NB4 (cell line): ENCODE measurements at regions not wholly inside any gene's neighbourhood (a gene's known extent, or its start where the extent isn't known, plus 50 kb on each side); places are given as distances from the start of the nearest gene placed in this dataset.
"Not testable (repeated sequence)": the region's sequence is repeated elsewhere in the genome, so short reads cannot be mapped to it uniquely, and the experiment has no call there.

Source experiments
- DNase-seq: peaks from one replicate; pipeline ENCODE4 v3.0.0; 2010; ENCODE audit warnings: low read depth
- H3K4me3 ChIP-seq: one replicate; pipeline ENCODE4 v1.5.1; 2011; ENCODE audit warnings: mild to moderate bottlenecking, low read depth, low read length, moderate library complexity
- MYC ChIP-seq: IDR thresholded peaks from 2 replicates; pipeline ENCODE4 v1.6.1; 2011; ENCODE audit warnings: low read depth, low read length
- POLR2A ChIP-seq: IDR thresholded peaks from 2 replicates; pipeline ENCODE4 v1.6.1; 2011; ENCODE audit warnings: mild to moderate bottlenecking; ENCODE audit not compliant: insufficient read length; ENCODE audit errors: extremely low read depth
- TF ChIP-seq, protein P1 (sequence below): IDR thresholded peaks from 2 replicates; pipeline ENCODE4 v1.6.1; 2011; ENCODE audit warnings: low read depth, low read length
- TF ChIP-seq, protein P2 (sequence below): IDR thresholded peaks from one replicate; pipeline ENCODE4 v1.5.1; 2012; ENCODE audit warnings: low read depth, low read length

DNA sequence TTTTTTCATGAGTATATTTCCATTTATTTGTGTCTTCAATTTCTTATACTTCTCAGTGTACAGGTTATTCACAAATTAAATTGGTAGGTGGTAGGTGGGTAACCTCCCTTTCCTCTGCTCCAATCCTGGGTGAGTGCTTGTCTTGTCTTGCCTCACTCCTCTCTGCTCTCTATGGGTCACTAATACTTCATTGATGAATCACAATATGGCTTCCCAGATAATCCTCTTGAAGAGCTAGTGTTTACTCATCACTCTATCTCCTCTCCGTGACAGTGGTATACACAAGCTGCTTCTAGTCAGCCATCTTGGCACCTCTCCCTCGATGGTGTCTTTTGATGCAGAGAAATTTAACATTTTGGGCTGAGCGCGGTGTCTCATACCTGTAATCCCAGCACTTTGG lies 331.8 kb upstream of the NMUR2 start:
- H3K4me3 ChIP-seq = no peak overlapping the region
- TF ChIP-seq POLR2A = no peak
- TF ChIP-seq MYC = no peak
- TF ChIP-seq, protein P1, sequence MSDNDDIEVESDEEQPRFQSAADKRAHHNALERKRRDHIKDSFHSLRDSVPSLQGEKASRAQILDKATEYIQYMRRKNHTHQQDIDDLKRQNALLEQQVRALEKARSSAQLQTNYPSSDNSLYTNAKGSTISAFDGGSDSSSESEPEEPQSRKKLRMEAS = no peak
- TF ChIP-seq, protein P2, sequence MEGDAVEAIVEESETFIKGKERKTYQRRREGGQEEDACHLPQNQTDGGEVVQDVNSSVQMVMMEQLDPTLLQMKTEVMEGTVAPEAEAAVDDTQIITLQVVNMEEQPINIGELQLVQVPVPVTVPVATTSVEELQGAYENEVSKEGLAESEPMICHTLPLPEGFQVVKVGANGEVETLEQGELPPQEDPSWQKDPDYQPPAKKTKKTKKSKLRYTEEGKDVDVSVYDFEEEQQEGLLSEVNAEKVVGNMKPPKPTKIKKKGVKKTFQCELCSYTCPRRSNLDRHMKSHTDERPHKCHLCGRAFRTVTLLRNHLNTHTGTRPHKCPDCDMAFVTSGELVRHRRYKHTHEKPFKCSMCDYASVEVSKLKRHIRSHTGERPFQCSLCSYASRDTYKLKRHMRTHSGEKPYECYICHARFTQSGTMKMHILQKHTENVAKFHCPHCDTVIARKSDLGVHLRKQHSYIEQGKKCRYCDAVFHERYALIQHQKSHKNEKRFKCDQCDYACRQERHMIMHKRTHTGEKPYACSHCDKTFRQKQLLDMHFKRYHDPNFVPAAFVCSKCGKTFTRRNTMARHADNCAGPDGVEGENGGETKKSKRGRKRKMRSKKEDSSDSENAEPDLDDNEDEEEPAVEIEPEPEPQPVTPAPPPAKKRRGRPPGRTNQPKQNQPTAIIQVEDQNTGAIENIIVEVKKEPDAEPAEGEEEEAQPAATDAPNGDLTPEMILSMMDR = no peak
- no peak for DNase-seq

DNA sequence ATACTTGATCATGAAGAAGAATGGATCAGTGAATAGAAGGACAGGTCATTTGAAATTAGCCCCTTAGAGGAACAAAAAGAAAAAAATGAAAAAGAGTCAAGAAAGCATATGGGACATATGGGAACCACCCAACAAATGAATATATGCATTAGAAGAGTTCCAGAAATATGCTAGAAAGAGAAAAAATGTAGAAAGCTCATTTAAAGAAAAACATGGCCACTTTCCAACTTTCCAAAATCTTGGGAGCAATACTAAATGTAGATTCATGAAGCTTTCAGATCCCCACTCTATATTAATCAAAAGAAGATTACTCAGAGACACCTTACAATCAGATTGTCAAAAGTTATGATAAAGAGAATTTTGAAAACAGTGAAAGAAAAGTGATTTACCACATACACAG lies 334.8 kb upstream of the NMUR2 start:
- TF ChIP-seq, protein P1 = no peak
- TF ChIP-seq MYC (no peak), POLR2A (no peak)
- TF ChIP-seq, protein P2 = no peak
- no peak for DNase-seq
- H3K4me3 ChIP-seq = no peak overlapping the region

DNA sequence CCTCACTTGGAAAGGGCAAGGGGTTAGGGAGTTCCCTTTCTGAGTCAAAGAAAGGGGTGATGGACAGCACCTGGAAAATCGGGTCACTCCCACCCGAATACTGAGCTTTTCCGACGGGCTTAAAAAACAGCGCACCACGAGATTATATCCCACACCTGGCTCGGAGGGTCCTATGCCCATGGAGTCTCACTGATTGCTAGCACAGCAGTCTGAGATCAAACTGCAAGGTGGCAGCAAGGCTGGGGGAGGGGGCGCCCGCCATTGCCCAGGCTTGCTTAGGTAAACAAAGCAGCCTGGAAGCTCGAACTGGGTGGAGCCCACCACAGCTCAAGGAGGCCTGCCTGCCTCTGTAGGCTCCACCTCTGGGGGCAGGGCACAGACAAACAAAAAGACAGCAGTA lies 336.0 kb upstream of the NMUR2 start:
- not testable (repeated sequence) for H3K4me3 ChIP-seq, DNase-seq

DNA sequence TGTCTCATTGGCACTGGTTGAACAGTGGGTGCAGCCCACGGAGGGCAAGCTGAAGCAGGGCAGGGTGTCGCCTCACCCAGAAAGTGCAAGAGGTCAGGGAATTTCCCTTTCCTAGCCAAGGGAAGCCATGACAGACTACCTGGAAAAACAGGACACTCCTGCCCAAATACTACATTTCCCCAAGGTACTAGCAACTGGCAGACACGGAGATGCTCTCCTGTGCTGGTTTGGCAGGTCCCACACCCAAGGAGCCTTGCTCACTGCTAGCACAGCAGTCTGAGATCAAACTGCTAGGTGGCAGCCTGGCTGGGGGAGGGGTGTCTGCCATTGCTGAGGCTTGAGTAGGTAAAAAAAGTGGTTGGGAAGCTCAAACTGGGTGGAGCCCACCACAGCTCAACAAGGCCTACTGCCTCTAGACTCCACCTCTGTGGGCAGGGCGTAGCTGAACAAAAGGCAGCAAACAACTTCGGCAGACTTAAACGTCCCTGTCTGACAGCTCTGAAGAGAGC lies 382.7 kb upstream of the NMUR2 start:
- not testable (repeated sequence) for H3K4me3 ChIP-seq, DNase-seq

DNA sequence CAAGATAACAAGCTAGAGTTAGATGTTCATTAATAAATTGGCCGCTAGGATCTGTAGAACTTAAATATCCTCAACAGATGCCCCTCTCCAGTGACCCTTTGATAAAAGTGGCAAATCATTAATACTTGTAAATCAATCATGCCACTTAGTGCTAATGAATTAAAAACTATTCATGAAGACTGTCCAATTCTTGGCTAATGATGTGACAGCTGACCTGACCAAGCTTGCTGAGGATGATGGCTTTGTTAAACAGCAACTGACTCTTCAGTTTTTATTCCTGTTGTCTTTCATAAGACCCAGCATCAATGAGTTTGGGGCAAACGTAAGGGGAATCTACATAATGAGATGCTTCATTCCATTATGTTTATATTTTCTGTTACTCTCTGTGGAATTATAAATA lies 396.8 kb upstream of the NMUR2 start:
- no peak for DNase-seq
- no peak overlapping the region for H3K4me3 ChIP-seq
- TF ChIP-seq POLR2A (no peak), MYC (no peak)
- TF ChIP-seq, protein P2 = no peak
- TF ChIP-seq, protein P1 = no peak

DNA sequence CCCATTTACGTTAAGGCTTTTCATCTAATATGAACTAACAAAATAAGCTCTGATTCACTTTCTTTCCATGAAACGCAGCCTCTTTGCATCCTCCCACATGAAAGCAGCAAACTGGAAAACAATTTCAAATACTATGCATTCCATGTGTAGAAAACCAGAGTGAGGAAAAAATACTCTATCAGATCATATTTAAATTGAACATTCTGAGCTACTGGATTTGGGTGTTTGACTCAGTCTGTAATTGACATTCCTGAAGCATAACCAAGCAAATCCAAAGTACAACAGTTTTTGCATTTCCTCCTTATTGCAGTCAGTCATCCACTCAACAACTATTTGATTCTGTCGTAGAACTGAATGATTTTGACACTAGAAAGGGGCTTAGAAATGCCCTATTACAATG lies 399.1 kb upstream of the NMUR2 start:
- no peak overlapping the region for H3K4me3 ChIP-seq
- TF ChIP-seq POLR2A (no peak), MYC (no peak)
- TF ChIP-seq, protein P2 = no peak
- TF ChIP-seq, protein P1 = no peak
- no peak for DNase-seq

DNA sequence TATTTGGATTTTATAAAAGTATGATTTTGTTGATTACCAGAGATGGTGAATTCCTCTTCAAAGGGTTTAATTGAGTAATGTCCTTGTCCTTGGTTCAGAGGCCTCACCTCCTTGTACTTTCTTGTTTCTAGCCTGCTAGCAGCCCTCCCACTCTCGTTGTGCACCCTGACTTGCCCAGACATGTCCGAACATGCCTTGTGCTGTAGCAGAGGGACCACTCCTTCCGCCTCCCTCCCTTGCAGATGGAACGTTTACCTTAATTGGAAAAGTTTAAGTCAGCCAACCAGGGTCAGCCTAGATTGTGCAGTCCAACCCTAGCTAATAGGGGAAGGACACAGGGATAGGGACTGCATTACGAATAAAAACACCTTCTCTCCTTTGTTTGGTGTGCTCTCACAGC lies 406.9 kb upstream of the NMUR2 start:
- no peak for DNase-seq
- no peak overlapping the region for H3K4me3 ChIP-seq

More for the DNA sequence above, 406.9 kb upstream of the NMUR2 start:
- TF ChIP-seq MYC = no peak
- no peak for TF ChIP-seq POLR2A
- TF ChIP-seq, protein P1 = no peak
- TF ChIP-seq, protein P2 = no peak
